ENCODE measurements at regions not wholly inside any gene's neighbourhood (a gene's known extent, or its start where the extent isn't known, plus 50 kb on each side); places are given as distances from the start of the nearest gene placed in this dataset.

DNA sequence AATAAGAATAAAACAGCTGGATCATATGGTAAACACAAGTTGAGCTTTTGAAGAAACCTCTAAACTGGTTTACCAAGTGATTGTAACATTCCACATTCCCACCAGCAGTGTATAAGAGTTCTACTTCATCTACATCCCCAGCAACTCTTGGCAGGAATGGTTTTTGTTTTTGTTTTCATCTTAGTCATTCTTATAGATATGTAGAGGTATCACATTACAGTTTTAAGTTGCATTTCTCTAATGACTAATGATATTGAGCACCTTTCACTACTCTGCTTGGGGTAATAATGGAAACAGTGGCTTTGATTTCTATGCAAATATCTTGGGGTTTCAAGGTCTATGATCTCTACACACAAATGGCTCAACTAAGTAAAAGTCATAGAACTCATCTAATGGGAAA lies 614.5 kb downstream of the TBC1D4 start:
- H3K36me3 ChIP-seq (ENCODE audit: control insufficient read depth in 2 of 2, extremely low read depth in 1 of 2, insufficient read depth in 2 of 2, low read length in 2 of 2) = no peaks in the 10 kb centered on the region
- DNase-seq (ENCODE audit: low read depth, low spot score) = no peak

GRCh38 chr13:74866101-74866500 lies 615.9 kb downstream of the TBC1D4 start:
- Histone ChIP-seq H3K4me1 (ENCODE audit: control insufficient read depth, extremely low read depth, insufficient read depth, low read length) (peaks cover 3% of the 10 kb centered on the region), H3K9me3 (ENCODE audit: control insufficient read depth, low read depth, low read length) (no peaks in the 10 kb centered on the region), H3K27ac (ENCODE audit: control insufficient read depth, insufficient read depth, low read length) (no peak overlapping the region), H3K9ac (ENCODE audit: control insufficient read depth, extremely low read depth, insufficient read depth, low read length) (no peak overlapping the region), H3K27me3 (ENCODE audit: control insufficient read depth, extremely low read depth, insufficient read depth, low read length) (no peaks in the 10 kb centered on the region), H3K9me1 (ENCODE audit: control insufficient read depth, extremely low read depth, insufficient read depth, low read length) (no peaks in the 10 kb centered on the region), H3K4me3 (ENCODE audit: control insufficient read depth in 2 of 3, extremely low read depth in 1 of 3, insufficient read depth in 2 of 3, low read depth in 1 of 3, low read length in 3 of 3) (no peak overlapping the region), H3K36me3 (ENCODE audit: control insufficient read depth in 2 of 2, extremely low read depth in 1 of 2, insufficient read depth in 2 of 2, low read length in 2 of 2) (no peaks in the 10 kb centered on the region), H4K20me1 (ENCODE audit: control insufficient read depth, extremely low read depth, insufficient read depth, low read length) (no peaks in the 10 kb centered on the region), H3K4me2 (ENCODE audit: control insufficient read depth, extremely low read depth, insufficient read depth, low read depth, low read length) (no peak overlapping the region), H2AFZ (ENCODE audit: control insufficient read depth, low read length) (no peak overlapping the region), H3K79me2 (ENCODE audit: control insufficient read depth, insufficient read depth, low read length) (no peaks in the 10 kb centered on the region)
- TF ChIP-seq, protein P1, sequence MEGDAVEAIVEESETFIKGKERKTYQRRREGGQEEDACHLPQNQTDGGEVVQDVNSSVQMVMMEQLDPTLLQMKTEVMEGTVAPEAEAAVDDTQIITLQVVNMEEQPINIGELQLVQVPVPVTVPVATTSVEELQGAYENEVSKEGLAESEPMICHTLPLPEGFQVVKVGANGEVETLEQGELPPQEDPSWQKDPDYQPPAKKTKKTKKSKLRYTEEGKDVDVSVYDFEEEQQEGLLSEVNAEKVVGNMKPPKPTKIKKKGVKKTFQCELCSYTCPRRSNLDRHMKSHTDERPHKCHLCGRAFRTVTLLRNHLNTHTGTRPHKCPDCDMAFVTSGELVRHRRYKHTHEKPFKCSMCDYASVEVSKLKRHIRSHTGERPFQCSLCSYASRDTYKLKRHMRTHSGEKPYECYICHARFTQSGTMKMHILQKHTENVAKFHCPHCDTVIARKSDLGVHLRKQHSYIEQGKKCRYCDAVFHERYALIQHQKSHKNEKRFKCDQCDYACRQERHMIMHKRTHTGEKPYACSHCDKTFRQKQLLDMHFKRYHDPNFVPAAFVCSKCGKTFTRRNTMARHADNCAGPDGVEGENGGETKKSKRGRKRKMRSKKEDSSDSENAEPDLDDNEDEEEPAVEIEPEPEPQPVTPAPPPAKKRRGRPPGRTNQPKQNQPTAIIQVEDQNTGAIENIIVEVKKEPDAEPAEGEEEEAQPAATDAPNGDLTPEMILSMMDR (optimal IDR thresholded peaks at IDR 0.05 in 1 of 3, IDR thresholded peaks at IDR 0.05 in 1 of 3, conservative IDR thresholded peaks at IDR 0.05 in 1 of 3; ENCODE audit: extremely low read depth in 1 of 3, insufficient read depth in 2 of 3, low read length in 3 of 3) = no peak
- no peak for TF ChIP-seq EZH2 (IDR thresholded peaks at IDR 0.05; ENCODE audit: low read length)
- dilution Hi-C loops (cut with MboI; ENCODE audit: extremely low pct_ligation_motif_present, low sequenced_read_pairs) = no loop called here
- no peak for DNase-seq (ENCODE audit: low read depth, low spot score)
- FAIRE-seq = no peak

More for the DNA sequence above, 614.5 kb downstream of the TBC1D4 start:
- no peak overlapping the region for H2AFZ ChIP-seq (ENCODE audit: control insufficient read depth, low read length)
- H3K4me1 ChIP-seq (ENCODE audit: control insufficient read depth, extremely low read depth, insufficient read depth, low read length) = peaks cover 3% of the 10 kb centered on the region
- H3K9ac ChIP-seq (ENCODE audit: control insufficient read depth, extremely low read depth, insufficient read depth, low read length) = no peak overlapping the region
- H3K27ac ChIP-seq (ENCODE audit: control insufficient read depth, insufficient read depth, low read length) = no peak overlapping the region
- no peaks in the 10 kb centered on the region for H3K9me3 ChIP-seq (ENCODE audit: control insufficient read depth, low read depth, low read length)
- H3K79me2 ChIP-seq (ENCODE audit: control insufficient read depth, insufficient read depth, low read length) = no peaks in the 10 kb centered on the region
- no peak for TF ChIP-seq EZH2 (IDR thresholded peaks at IDR 0.05; ENCODE audit: low read length)
- TF ChIP-seq, protein P1 (optimal IDR thresholded peaks at IDR 0.05 in 1 of 3, IDR thresholded peaks at IDR 0.05 in 1 of 3, conservative IDR thresholded peaks at IDR 0.05 in 1 of 3; ENCODE audit: extremely low read depth in 1 of 3, insufficient read depth in 2 of 3, low read length in 3 of 3) = no peak
- no peak overlapping the region for H3K4me3 ChIP-seq (ENCODE audit: control insufficient read depth in 2 of 3, extremely low read depth in 1 of 3, insufficient read depth in 2 of 3, low read depth in 1 of 3, low read length in 3 of 3)
- no peaks in the 10 kb centered on the region for H4K20me1 ChIP-seq (ENCODE audit: control insufficient read depth, extremely low read depth, insufficient read depth, low read length)
- no peak for FAIRE-seq
- dilution Hi-C loops (cut with MboI; ENCODE audit: extremely low pct_ligation_motif_present, low sequenced_read_pairs) = no loop called here
- H3K9me1 ChIP-seq (ENCODE audit: control insufficient read depth, extremely low read depth, insufficient read depth, low read length) = no peaks in the 10 kb centered on the region
- H3K4me2 ChIP-seq (ENCODE audit: control insufficient read depth, extremely low read depth, insufficient read depth, low read depth, low read length) = no peak overlapping the region
- no peaks in the 10 kb centered on the region for H3K27me3 ChIP-seq (ENCODE audit: control insufficient read depth, extremely low read depth, insufficient read depth, low read length)
